ENCODE measurements at regions not wholly inside any gene's neighbourhood (a gene's known extent, or its start where the extent isn't known, plus 50 kb on each side); places are given as distances from the start of the nearest gene placed in this dataset.
"Not testable (repeated sequence)": the region's sequence is repeated elsewhere in the genome, so short reads cannot be mapped to it uniquely, and the experiment has no call there.

- no peak for DNase-seq
Measured at GRCh38 chr13:86858216-86858615, 813.0 kb upstream of the SLITRK5 start.

- no peak for DNase-seq
Measured at GRCh38 chr13:86862137-86862536, 809.0 kb upstream of the SLITRK5 start.

DNA sequence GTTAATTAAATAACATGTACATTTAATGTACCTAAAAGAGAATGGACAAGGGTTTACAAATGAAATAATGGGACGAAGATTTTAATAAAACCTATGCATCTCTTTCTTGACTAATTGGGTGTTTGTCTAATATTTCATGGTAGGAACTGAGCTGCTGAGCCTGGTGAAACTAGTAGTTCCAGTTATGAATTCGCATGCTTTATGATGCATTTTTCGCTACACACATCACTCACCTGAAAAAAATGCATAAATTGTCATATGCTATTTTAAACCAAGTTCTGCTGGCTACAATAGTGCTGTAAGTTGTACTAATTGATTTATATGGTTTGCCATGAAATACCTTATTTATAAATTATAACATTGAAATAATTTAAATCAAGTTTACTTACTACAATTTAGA is 806.8 kb upstream of the SLITRK5 start:
- DNase-seq = no peak

DNA sequence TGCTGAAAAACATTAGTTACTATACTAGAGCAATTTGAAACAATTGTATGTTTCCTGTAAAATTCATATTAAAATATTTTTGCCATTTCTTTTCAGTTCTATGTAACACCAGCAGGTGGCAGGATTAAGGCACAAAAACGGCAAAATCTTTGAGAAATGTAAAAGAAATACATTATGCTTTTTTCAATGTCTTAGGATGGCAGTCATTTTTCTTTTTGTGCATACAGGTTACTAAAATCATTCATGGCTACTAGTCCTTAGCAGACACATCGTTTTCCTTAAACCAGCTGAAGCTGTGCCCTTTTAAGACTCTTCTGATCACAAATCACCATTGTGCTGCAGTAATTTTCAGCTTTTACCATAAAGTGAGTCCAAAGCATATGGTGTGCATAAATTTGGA is 800.7 kb upstream of the SLITRK5 start:
- peak; percentile 60 for DNase-seq

GRCh38 chr13:86877441-86877840 is 793.7 kb upstream of the SLITRK5 start:
- DNase-seq = no peak

GRCh38 chr13:86878781-86879180 is 792.4 kb upstream of the SLITRK5 start:
- DNase-seq = no peak

- no peak for DNase-seq
Measured at GRCh38 chr13:86881390-86881789, 789.8 kb upstream of the SLITRK5 start.

DNA sequence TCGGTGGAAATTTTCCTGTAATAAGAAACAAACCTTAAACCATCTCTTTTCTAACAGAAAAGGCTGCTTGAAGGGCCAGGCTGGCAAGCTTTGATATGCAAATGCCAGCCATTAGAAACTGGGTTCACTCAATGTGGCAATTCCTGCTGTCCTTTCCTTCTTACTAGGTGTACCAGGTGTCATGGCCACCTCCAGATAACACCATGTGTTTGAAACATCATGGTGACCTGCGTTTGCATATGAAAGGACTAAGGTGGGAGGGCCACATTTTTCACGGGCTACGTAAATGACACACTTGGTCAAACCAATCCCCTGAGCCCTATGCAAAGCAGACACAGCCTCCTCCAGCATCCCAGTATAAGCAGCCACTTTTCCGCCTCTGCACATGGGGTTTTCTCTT is 789.1 kb upstream of the SLITRK5 start:
- no peak for DNase-seq

DNA sequence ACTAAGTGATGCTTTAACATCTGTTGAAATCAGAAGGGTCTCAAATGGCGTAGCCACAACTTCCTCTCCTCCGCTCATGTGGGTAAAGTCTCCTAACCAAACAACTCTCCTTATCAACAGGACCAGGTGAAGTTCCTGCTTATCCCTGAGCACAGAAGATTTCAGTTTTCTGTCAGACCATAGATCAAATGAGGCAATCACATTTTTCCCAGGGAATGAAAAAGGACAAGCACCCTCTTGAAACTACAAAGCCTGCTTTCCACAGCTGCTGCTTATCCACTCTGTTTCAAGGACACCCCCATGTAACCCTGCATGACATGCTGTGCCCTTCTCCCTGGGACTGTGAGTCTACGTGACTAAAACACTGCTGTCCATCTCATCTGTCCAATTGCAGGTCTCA is 788.3 kb upstream of the SLITRK5 start:
- DNase-seq = no peak

DNA sequence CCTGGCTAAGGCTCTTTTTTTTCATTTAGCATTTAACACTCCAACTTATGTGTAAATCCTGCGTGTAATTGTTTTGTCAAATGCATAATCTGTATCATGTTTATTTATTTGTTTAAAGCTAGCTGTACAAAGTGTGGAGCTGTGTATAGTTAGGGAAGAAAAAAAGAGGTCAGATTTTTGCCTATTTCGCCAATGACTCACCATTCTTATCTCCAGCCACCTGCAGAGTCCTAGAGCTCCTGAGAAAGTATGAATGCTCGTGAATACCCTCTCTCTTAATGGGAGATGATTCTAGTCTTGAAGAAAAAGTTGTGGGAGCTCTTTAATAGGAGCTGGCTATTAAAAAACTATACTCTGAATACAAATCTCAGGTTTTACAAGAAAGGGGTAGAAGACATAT is 778.8 kb upstream of the SLITRK5 start:
- DNase-seq = no peak

DNA sequence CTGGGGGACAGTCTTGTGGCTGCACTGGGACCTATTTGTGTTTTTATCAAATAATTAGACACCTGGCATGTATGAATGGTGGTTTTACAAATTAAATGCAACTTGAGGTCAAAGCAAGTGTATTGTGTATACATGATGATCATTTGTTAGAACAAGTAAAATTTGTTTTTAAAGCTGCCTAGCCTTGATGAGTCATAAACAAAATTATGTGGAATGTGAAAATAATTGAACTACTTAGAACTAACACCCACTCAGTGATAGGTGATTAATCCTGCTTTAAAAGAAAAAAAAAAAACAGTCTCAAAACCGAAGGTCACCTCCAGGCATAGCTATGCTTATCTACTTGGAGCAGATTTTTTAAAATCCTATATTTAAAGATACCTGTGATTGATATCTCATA is 770.3 kb upstream of the SLITRK5 start:
- DNase-seq = no peak

DNA sequence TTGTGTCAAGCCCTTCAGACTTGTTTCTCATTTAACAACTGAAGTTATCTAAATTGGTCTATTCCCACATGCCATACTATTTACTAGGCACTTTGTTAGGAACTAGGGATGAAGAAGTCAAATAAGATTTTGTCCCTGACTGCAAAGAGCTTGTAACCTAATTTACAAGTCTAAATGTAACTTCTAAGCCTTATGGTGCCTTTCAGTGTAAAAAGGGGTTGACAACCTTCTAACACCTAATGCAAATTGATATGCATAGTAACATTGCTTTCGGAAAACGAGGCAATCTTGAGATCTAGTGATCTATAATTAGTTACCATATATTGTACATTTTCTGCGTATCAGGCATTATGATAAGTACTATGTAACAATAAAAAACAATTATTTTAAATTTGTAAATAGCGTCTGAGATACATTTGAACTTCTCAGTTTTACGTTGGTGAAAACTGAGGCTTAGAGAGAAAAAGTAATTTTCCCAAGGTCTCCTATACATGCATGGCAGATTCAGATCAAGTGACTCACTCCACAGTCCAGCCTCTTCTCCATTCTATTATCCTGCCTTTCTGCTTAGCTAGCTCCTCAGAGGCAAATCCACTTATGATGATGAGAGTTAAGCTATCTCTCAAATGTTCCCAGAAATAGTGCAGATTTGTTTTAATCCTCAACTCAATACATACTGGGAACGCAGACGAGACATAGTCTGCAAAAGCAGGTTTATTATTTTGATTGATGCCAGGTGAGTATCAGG is 764.9 kb upstream of the SLITRK5 start:
- no peak for DNase-seq

- DNase-seq = no peak
Measured at GRCh38 chr13:86907156-86907555, 764.0 kb upstream of the SLITRK5 start.

DNA sequence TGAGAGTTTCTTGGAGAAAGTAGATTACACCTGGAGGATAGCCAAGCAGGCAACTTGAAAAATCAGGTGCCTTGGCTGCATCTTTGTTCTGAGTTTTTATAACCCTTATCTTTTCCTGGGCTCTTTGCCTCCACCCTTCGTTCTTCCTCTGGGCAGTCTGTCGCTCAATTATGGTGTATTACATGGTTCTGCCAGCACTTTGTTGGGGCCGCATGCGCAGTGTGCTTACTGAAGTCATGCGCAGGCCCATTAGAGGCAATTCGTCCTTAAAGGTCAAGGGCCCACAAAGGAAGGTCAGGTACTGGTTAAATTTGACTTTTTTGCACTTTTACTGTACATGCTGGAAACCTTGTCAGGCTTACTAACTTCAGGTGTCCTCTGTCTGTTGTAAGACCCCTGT is 761.9 kb upstream of the SLITRK5 start:
- DNase-seq = no peak

GRCh38 chr13:86914757-86915156 is 756.4 kb upstream of the SLITRK5 start:
- DNase-seq = no peak

GRCh38 chr13:86917438-86917837 is 753.7 kb upstream of the SLITRK5 start:
- DNase-seq = not testable (repeated sequence)

GRCh38 chr13:86918682-86919081 is 752.5 kb upstream of the SLITRK5 start:
- DNase-seq = no peak

GRCh38 chr13:86920961-86921360 is 750.2 kb upstream of the SLITRK5 start:
- no peak for DNase-seq

- no peak for DNase-seq
Measured at GRCh38 chr13:86922936-86923335, 748.2 kb upstream of the SLITRK5 start.

- DNase-seq = not testable (repeated sequence)
Measured at GRCh38 chr13:86926916-86927315, 744.3 kb upstream of the SLITRK5 start.

DNA sequence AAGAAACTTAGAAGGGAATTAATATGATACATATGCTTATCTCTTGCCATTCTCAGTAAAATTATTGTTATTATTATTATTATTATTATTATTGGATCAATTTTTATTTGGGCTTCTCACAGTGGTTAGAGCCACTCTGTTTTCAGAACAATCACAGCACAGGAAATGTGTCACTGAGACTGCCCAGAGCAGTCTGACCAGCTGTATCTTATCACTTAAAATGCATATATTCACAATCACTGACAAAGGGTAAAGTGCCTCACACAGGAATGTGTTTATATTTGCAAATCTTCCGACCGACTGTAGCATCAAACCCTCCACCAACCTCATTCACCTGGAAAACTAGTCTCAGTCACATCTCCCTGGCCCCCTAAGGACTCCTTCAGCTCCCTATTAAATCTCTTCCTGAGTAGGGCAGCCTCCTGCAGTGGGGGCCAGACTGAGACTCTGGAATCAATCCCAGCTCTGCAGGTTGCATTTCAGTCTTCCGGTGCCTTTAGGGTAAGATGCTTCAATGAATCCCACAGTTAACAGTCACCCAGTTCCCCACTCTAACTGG is 738.3 kb upstream of the SLITRK5 start:
- DNase-seq = no peak

- DNase-seq = no peak
Measured at GRCh38 chr13:86933676-86934075, 737.5 kb upstream of the SLITRK5 start.

DNA sequence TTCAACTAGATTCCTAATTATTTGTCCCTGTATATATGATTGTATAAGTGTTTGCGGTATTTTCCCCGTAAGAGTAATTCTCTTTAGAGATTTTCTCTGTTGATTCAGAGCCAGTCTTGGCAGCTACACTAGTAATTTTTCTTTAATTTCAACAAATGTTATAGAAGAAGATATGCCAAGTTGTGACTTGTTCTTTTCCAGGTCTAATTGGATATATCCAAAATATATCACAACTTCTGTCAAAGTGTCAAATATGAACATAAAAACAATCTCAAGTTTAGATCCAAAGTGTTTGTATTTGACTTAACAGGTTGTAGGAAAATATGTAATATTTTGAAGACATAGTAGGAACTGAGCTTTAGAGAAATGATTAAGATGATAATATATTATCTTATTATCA is 733.9 kb upstream of the SLITRK5 start:
- DNase-seq = no peak

GRCh38 chr13:86945584-86945983 is 725.6 kb upstream of the SLITRK5 start:
- DNase-seq = no peak
